Thyroid gland (tissue), 4 donors: ENCODE measurements at regions not wholly inside any gene's neighbourhood (a gene's known extent, or its start where the extent isn't known, plus 50 kb on each side); places are given as distances from the start of the nearest gene placed in this dataset.
"Not testable (repeated sequence)": the region's sequence is repeated elsewhere in the genome, so short reads cannot be mapped to it uniquely, and the experiment has no call there.

Experiments
- DNase-seq, 2 donors: peaks; one replicate each; pipeline ENCODE4 v3.0.0-alpha.2; 2019
- H3K27ac ChIP-seq, 3 donors: fragments of 200-600 bp; sonication (generic); 1 replicate in 2 of 3; 2 replicates in 1 of 3; pipeline ENCODE4 v1.5.1; 2016 to 2019; ENCODE audit warnings: mild to moderate bottlenecking in 1 of 3, moderate library complexity in 1 of 3
- H3K27me3 ChIP-seq: fragments of 200-600 bp; sonication (generic); one replicate; pipeline ENCODE4 v1.5.1; 2019
- H3K36me3 ChIP-seq, 2 donors: fragments of 200-600 bp; sonication (generic); one replicate each; pipeline ENCODE4 v1.5.1; 2016 to 2019
- H3K4me1 ChIP-seq, 2 donors: fragments of 200-600 bp; sonication (generic); one replicate each; pipeline ENCODE4 v1.5.1; 2017 to 2019
- H3K4me3 ChIP-seq, 3 donors: fragments of 200-600 bp; sonication (generic); replicated peaks in 1 of 3; 1 replicate in 2 of 3; 2 replicates in 1 of 3; pipeline ENCODE4 v1.5.1; 2016; ENCODE audit warnings: mild to moderate bottlenecking in 1 of 3
- H3K9me3 ChIP-seq: fragments of 200-600 bp; sonication (generic); one replicate; pipeline ENCODE4 v1.5.1; 2017
- CTCF ChIP-seq, 6 experiments: fragments of 200-600 bp in 3 of 6; fragments of 450-650 bp in 3 of 6; sonication (generic) in 3 of 6; IDR thresholded peaks; one replicate each; pipeline ENCODE4 v1.5.1; 2016 to 2019; ENCODE audit warnings: antibody characterized with exemption in 6 of 6, mild to moderate bottlenecking in 2 of 6, inconsistent platforms in 1 of 6, moderate library complexity in 1 of 6
- POLR2A ChIP-seq, 2 donors: fragments of 450-650 bp; IDR thresholded peaks; one replicate each; pipeline ENCODE4 v1.6.1; 2017; ENCODE audit warnings: antibody characterized with exemption in 2 of 2, mild to moderate bottlenecking in 2 of 2, moderate library complexity in 1 of 2
- WGBS, 2 donors: methylation state at CpG; one replicate each; pipeline ENCODE4 v1.1.5; 2017; 5-methylcytosine and 5-hydroxymethylcytosine counted together
- intact Hi-C: fragments of 100-400 bp; cut with DNase I; formaldehyde crosslinking; loops from one replicate; pipeline ENCODE4 v1.15.1; 2023

DNA sequence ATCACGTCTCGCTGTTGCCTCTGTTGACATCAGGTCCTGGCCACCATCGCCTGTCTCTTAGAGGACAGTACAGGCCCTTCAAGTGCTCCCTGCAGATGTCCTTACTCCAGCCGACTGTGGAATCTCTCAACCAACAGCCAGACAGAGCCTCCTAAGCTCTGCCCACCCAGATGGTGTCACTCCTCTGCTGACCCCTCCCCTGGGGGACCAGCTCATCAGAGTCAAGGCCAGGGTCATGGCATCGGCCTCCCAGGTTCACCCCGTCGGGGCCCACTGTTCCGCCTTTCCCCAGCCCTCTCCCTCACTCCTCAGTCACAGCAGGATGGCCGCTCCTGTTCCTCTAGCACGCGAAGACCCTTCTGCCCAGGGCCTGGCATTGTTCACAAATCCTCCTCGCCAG lies 157.3 kb upstream of the TMEM132C start:
- Histone ChIP-seq H3K36me3 (no peaks in the 10 kb centered on the region), H3K4me3 (no peak overlapping the region), H3K9me3 (no peaks in the 10 kb centered on the region), H3K27me3 (no peaks in the 10 kb centered on the region), H3K4me1 (no peaks in the 10 kb centered on the region), H3K27ac (no peak overlapping the region)
- no peak for TF ChIP-seq CTCF (IDR thresholded peaks at IDR 0.05)
- no peak for TF ChIP-seq POLR2A (IDR thresholded peaks at IDR 0.05)
- 77 to 91% methylated on average over 12 of the region's 12 CpGs for WGBS, 2 donors
- intact Hi-C loops = no loop called here
- DNase-seq = no peak

DNA sequence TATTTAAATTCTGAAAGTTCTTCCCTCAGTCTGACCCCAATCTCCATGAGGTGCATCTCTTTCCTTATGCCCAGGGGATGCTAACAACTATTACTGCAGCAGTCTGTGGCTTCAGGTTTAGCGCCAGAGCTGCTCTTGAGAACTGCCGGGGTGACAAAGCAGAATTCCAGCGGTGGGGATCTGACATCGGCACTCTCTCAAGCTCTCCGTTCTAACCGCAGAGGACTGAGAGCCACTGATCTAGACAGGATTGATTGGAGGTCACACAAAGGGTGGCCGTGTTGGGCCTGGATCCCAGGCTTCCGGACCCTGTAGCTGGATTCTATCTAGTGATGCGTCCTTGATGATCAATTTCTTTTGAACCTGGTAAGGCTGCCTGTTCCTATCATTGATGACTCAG lies 155.6 kb upstream of the TMEM132C start:
- Histone ChIP-seq H3K4me3 (no peak overlapping the region), H3K36me3 (no peaks in the 10 kb centered on the region), H3K9me3 (no peaks in the 10 kb centered on the region), H3K4me1 (no peaks in the 10 kb centered on the region), H3K27ac (no peak overlapping the region), H3K27me3 (no peaks in the 10 kb centered on the region)
- WGBS, 2 donors = 50 to 64% methylated on average over 9 of the region's 9 CpGs
- DNase-seq = no peak
- intact Hi-C loops = no loop called here
- TF ChIP-seq CTCF (IDR thresholded peaks at IDR 0.05) = no peak
- TF ChIP-seq POLR2A (IDR thresholded peaks at IDR 0.05) = no peak

DNA sequence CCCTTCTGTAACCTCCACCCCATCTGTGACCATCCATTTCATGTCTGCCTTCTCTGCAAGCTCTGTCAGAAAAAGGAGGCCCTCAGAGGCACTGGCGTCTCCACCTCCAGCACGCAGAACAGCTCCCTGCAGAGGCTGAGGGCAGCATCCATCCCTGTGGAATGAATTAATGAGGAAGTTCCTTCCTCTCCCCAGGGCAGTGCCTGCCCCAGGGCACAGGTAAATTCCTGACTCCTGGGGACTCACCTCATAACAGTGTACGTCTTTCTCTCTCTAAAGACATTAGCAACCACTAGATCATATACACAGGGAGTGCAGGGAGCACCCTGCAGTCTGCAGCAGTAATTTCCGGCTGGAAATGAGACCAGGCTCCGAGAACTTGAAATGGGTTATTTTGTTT lies 155.0 kb upstream of the TMEM132C start:
- intact Hi-C loops = no loop called here
- no peaks in the 10 kb centered on the region for H3K4me1 ChIP-seq
- WGBS, 2 donors = 13 to 19% methylated on average over 5 of the region's 5 CpGs

DNA sequence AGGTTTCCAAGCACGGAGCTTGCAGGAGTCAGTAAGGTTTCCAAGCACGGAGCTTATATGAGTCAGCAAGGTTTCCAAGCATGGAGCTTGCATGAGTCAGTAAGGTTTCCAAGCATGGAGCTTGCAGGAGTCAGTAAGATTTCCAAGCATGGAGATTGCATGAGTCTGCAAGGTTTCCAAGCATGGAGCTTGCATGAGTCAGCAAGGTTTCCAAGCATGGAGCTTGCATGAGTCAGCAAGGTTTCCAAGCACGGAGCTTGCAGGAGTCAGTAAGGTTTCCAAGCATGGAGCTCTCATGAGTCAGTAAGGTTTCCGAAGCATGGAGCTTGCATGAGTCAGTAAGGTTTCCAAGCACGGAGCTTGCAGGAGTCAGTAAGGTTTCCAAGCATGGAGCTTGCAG lies 153.7 kb upstream of the TMEM132C start:
- WGBS, 2 donors = 67 to 69% methylated on average over 5 of the region's 5 CpGs
- intact Hi-C loops = not testable (repeated sequence)

More for the DNA sequence above, 155.0 kb upstream of the TMEM132C start:
- no peak overlapping the region for H3K4me3 ChIP-seq
- H3K27me3 ChIP-seq = no peaks in the 10 kb centered on the region
- no peaks in the 10 kb centered on the region for H3K36me3 ChIP-seq
- no peaks in the 10 kb centered on the region for H3K9me3 ChIP-seq
- no peak for DNase-seq
- no peak overlapping the region for H3K27ac ChIP-seq
- TF ChIP-seq POLR2A (IDR thresholded peaks at IDR 0.05) = no peak
- no peak for TF ChIP-seq CTCF (IDR thresholded peaks at IDR 0.05)

DNA sequence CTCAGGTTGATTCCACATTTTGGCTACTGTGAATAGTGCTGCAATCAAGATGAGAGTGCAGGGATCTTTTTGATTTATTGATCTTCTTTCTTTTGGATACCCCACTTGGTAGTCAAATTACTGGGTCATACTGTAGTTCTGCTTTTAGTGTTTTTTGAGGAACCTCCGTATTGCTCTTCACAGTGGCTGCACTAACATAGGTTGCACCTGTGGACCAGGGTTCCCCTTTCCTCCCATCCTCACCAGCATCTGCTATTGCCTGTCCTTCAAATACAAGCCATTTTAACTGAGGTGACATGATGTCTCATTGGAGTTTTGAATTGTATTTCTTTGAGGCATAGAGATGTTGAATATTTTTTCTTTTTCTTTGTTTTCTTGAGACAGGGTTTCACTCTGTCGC lies 152.5 kb upstream of the TMEM132C start:
- Histone ChIP-seq H3K36me3 (no peaks in the 10 kb centered on the region), H3K27ac (no peak overlapping the region), H3K9me3 (no peaks in the 10 kb centered on the region), H3K4me3 (no peak overlapping the region), H3K27me3 (no peaks in the 10 kb centered on the region), H3K4me1 (no peaks in the 10 kb centered on the region)
- intact Hi-C loops = no loop called here
- TF ChIP-seq CTCF (IDR thresholded peaks at IDR 0.05) (no peak), POLR2A (IDR thresholded peaks at IDR 0.05) (no peak)
- 87 to 88% methylated on average over 2 of the region's 2 CpGs for WGBS, 2 donors
- DNase-seq = no peak

More for the DNA sequence above, 153.7 kb upstream of the TMEM132C start:
- not testable (repeated sequence) for H3K4me3 ChIP-seq, H3K36me3 ChIP-seq, DNase-seq, H3K27me3 ChIP-seq, H3K9me3 ChIP-seq, H3K27ac ChIP-seq, H3K4me1 ChIP-seq

DNA sequence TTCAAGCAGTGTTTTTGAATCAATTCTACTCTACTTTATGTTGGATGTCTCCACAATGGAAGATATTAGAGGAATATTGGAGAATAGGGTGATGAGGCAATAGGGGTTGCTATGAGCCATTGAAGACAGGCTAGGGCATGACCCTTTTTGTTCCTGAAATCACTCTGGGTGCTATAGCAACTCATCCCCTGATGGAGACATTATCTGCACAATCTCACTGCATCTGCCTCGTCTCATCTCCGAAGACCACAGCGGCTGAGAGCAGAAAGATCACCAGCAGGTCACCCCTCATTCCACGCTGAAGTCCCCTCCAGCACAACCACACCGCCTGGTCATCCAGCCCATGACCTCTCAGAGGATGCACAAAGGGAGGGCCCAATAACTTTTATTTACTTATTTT lies 150.4 kb upstream of the TMEM132C start:
- no peak for TF ChIP-seq CTCF (IDR thresholded peaks at IDR 0.05)
- TF ChIP-seq POLR2A (IDR thresholded peaks at IDR 0.05) = no peak
- Histone ChIP-seq H3K4me1 (no peaks in the 10 kb centered on the region), H3K27me3 (no peaks in the 10 kb centered on the region), H3K9me3 (no peaks in the 10 kb centered on the region), H3K36me3 (no peaks in the 10 kb centered on the region), H3K4me3 (no peak overlapping the region), H3K27ac (no peak overlapping the region)
- intact Hi-C loops = no loop called here
- no peak for DNase-seq
- WGBS, 2 donors = 77 to 94% methylated on average over 5 of the region's 5 CpGs
